HCT116 (cell line): ENCODE measurements at regions not wholly inside any gene's neighbourhood (a gene's known extent, or its start where the extent isn't known, plus 50 kb on each side); places are given as distances from the start of the nearest gene placed in this dataset.

Source experiments
- ATAC-seq: fragments of 200-7000 bp; cut with Tn5 transposase; 2 replicates; pipeline ENCODE4 v1.9.1; 2020; ENCODE audit warnings: mild to moderate bottlenecking, moderate library complexity
- BruUV-seq: library from RNA; stranded (reverse); fragments of 400-500 nt; replicated peaks from 2 replicates; lab custom pipeline; 2021; lab: Mats Ljungman, UMichigan
- CTCF ChIA-PET: fragments of 300-600 bp; sonication (Branson Sonifier 250); formaldehyde crosslinking; loops from one replicate; lab custom pipeline; 2021; ENCODE audit warnings: antibody characterized with exemption; lab: Charles Lee
- POLR2A ChIA-PET: fragments of 300-600, 350-600 bp; sonication (Branson Sonifier 250); formaldehyde crosslinking; loops from one replicate; lab custom pipeline; 2021; ENCODE audit warnings: antibody characterized with exemption; lab: Charles Lee
- RAD21 ChIA-PET, 2 experiments: fragments of 300-600 bp; sonication (Branson Sonifier 250); formaldehyde crosslinking; loops; one replicate each; lab custom pipeline; 2023; ENCODE audit warnings: low total read pairs in 2 of 2; ENCODE audit not compliant: uncharacterized antibody in 2 of 2, unreplicated experiment in 2 of 2, low non-redundant PET in 1 of 2; lab: Charles Lee
- DNase-seq: peaks from one replicate; pipeline ENCODE4 v3.0.0-alpha.2; 2010; ENCODE audit warnings: low read depth, low spot score
- H2AFZ ChIP-seq: fragments of 200-600 bp; shearing (Covaris generic), sonication (generic); 2 replicates; pipeline ENCODE4 v1.6.1; 2017; ENCODE audit warnings: low read depth, mixed run types, mixed read lengths, antibody characterized with exemption, low read length; ENCODE audit not compliant: poor library complexity, severe bottlenecking
- H3K27ac ChIP-seq: 2 replicates; pipeline ENCODE4 v1.5.1; 2012; ENCODE audit warnings: low read depth, low read length
- H3K27me3 ChIP-seq: fragments of 200-600 bp; sonication (generic); 2 replicates; pipeline ENCODE4 v1.6.1; 2016; ENCODE audit warnings: mixed run types, low read length, mixed read lengths; ENCODE audit not compliant: insufficient read depth
- H3K36me3 ChIP-seq, 2 experiments: fragments of 200-500 bp in 1 of 2; fragments of 200-600 bp in 1 of 2; sonication (Bioruptor generic) in 1 of 2; sonication (generic) in 1 of 2; 2 replicates each; pipeline versions ENCODE4 v1.5.1 to v1.6.1; 2014 to 2016; ENCODE audit warnings: low read length in 2 of 2, inconsistent platforms in 1 of 2, mixed read lengths in 1 of 2, mixed run types in 1 of 2; ENCODE audit not compliant: insufficient read depth in 2 of 2, control insufficient read depth in 1 of 2
- H3K4me1 ChIP-seq, 2 experiments: fragments of 200-600 bp in 1 of 2; sonication (generic) in 1 of 2; 2 replicates each; pipeline versions ENCODE4 v1.5.1 to v1.6.1; 2012 to 2017; ENCODE audit warnings: low read length in 2 of 2, inconsistent platforms in 1 of 2, mild to moderate bottlenecking in 1 of 2, mixed read lengths in 1 of 2, mixed run types in 1 of 2, moderate library complexity in 1 of 2; ENCODE audit not compliant: insufficient read depth in 2 of 2, control insufficient read depth in 1 of 2
- H3K4me2 ChIP-seq: fragments of 200-600 bp; sonication (generic); 2 replicates; pipeline ENCODE4 v1.6.1; 2017; ENCODE audit warnings: mixed run types, low read length, mixed read lengths
- H3K4me3 ChIP-seq, 2 experiments: fragments of 200-600 bp in 1 of 2; sonication (generic) in 1 of 2; replicated peaks in 1 of 2; 2 replicates each; pipeline ENCODE4 v1.5.1; 2011 to 2016; ENCODE audit warnings: low read length in 2 of 2, control low read depth in 1 of 2, low read depth in 1 of 2, mild to moderate bottlenecking in 1 of 2, mixed read lengths in 1 of 2, mixed run types in 1 of 2
- H3K79me2 ChIP-seq: fragments of 200-600 bp; sonication (generic); 2 replicates; pipeline ENCODE4 v1.6.1; 2017; ENCODE audit warnings: mild to moderate bottlenecking, mixed run types, low read length, moderate library complexity, mixed read lengths; ENCODE audit not compliant: insufficient read depth
- H3K9ac ChIP-seq: fragments of 200-600 bp; sonication (generic); 2 replicates; pipeline ENCODE4 v1.6.1; 2016; ENCODE audit warnings: low read length, mixed read lengths
- H3K9me2 ChIP-seq: fragments of 200-600 bp; sonication (generic), shearing (Covaris generic); 2 replicates; pipeline ENCODE4 v1.6.1; 2017; ENCODE audit warnings: mixed run types, mild to moderate bottlenecking, moderate library complexity; ENCODE audit not compliant: insufficient read depth
- H3K9me3 ChIP-seq, 2 experiments: fragments of 200-500 bp in 1 of 2; fragments of 200-600 bp in 1 of 2; sonication (Bioruptor generic) in 1 of 2; sonication (generic) in 1 of 2; 2 replicates each; pipeline ENCODE4 v1.6.1; 2014 to 2017; ENCODE audit warnings: low read length in 2 of 2, mixed read lengths in 2 of 2, inconsistent platforms in 1 of 2, low read depth in 1 of 2, mild to moderate bottlenecking in 1 of 2, mixed run types in 1 of 2, moderate library complexity in 1 of 2; ENCODE audit not compliant: control insufficient read depth in 1 of 2, insufficient read depth in 1 of 2
- H4K20me1 ChIP-seq: fragments of 200-600 bp; sonication (generic), shearing (Covaris generic); 2 replicates; pipeline ENCODE4 v1.6.1; 2017; ENCODE audit warnings: mixed run types, mild to moderate bottlenecking, moderate library complexity; ENCODE audit not compliant: insufficient read depth
- CBX3 ChIP-seq: IDR thresholded peaks from 2 replicates; pipeline ENCODE4 v1.6.1; 2012; ENCODE audit warnings: low read depth
- CEBPB ChIP-seq: IDR thresholded peaks from 2 replicates; pipeline ENCODE4 v1.6.1; 2012; ENCODE audit warnings: low read depth
- ELF1 ChIP-seq: IDR thresholded peaks from 2 replicates; pipeline ENCODE4 v1.6.1; 2012; ENCODE audit warnings: low read depth, borderline replicate concordance
- EZH2 ChIP-seq: fragments of 200-600 bp; sonication (generic); IDR thresholded peaks from 2 replicates; pipeline ENCODE4 v1.6.1; 2017; ENCODE audit warnings: antibody characterized with exemption, mixed run types
- REST ChIP-seq: IDR thresholded peaks from 2 replicates; pipeline ENCODE4 v1.6.1; 2012; ENCODE audit warnings: low read depth
- SP1 ChIP-seq: IDR thresholded peaks from 2 replicates; pipeline ENCODE4 v1.6.1; 2012; ENCODE audit warnings: low read depth
- ZNF274 ChIP-seq: fragments of 200-500 bp; sonication (Bioruptor generic); IDR thresholded peaks from 2 replicates; pipeline ENCODE4 v1.6.1; 2014; ENCODE audit warnings: mild to moderate bottlenecking, low read depth, low read length, inconsistent platforms
- intact Hi-C: fragments of 100-400 bp; cut with micrococcal nuclease; formaldehyde crosslinking; loops from 2 replicates; pipeline ENCODE4 v1.10.0; 2022
- TF ChIP-seq, protein P1 (sequence below): IDR thresholded peaks from 2 replicates; pipeline ENCODE4 v1.6.1; 2011; ENCODE audit warnings: mild to moderate bottlenecking, low read length, moderate library complexity; ENCODE audit not compliant: insufficient replicate concordance; ENCODE audit errors: extremely low read depth
- TF ChIP-seq, protein P2 (sequence below): IDR thresholded peaks from 2 replicates; pipeline ENCODE4 v1.6.1; 2012

- no peak for DNase-seq
- H3K9ac ChIP-seq, result no peak overlapping the region
- H3K27me3 ChIP-seq, result 0 out of 2 replicates have a peak, but pooled peaks cover 5% of the 10 kb centered on the region
- no peaks in the 10 kb centered on the region for H3K9me2 ChIP-seq
- no TSS peak for BruUV-seq
- H3K4me1 ChIP-seq, result peaks cover 0 to 6% of the 10 kb centered on the region in 2 experiments; a peak in 1 of 4 replicates
- no peaks in the 10 kb centered on the region for H4K20me1 ChIP-seq
- H3K27ac ChIP-seq, result no peak overlapping the region
- no peak overlapping the region for H2AFZ ChIP-seq
- no peaks in the 10 kb centered on the region for H3K9me3 ChIP-seq
- ChIA-PET POLR2A (no interaction called here), CTCF (no interaction called here), RAD21 (no interaction called here)
- no peak for TF ChIP-seq CEBPB
- no peak for TF ChIP-seq SP1
- no peak for TF ChIP-seq ZNF274
- TF ChIP-seq, protein P1, sequence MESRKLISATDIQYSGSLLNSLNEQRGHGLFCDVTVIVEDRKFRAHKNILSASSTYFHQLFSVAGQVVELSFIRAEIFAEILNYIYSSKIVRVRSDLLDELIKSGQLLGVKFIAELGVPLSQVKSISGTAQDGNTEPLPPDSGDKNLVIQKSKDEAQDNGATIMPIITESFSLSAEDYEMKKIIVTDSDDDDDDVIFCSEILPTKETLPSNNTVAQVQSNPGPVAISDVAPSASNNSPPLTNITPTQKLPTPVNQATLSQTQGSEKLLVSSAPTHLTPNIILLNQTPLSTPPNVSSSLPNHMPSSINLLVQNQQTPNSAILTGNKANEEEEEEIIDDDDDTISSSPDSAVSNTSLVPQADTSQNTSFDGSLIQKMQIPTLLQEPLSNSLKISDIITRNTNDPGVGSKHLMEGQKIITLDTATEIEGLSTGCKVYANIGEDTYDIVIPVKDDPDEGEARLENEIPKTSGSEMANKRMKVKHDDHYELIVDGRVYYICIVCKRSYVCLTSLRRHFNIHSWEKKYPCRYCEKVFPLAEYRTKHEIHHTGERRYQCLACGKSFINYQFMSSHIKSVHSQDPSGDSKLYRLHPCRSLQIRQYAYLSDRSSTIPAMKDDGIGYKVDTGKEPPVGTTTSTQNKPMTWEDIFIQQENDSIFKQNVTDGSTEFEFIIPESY, result no peak
- TF ChIP-seq CBX3, result no peak
- TF ChIP-seq, protein P2, sequence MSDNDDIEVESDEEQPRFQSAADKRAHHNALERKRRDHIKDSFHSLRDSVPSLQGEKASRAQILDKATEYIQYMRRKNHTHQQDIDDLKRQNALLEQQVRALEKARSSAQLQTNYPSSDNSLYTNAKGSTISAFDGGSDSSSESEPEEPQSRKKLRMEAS, result no peak
- no peak for TF ChIP-seq REST
- TF ChIP-seq EZH2, result no peak
- TF ChIP-seq ELF1, result no peak
- H3K79me2 ChIP-seq, result no peaks in the 10 kb centered on the region
- H3K36me3 ChIP-seq, result no peaks in the 10 kb centered on the region
- no peak overlapping the region for H3K4me3 ChIP-seq
- no peak for ATAC-seq
- intact Hi-C loops, result no loop called here
- no peak overlapping the region for H3K4me2 ChIP-seq
These were observed 257.9 kb downstream of the MAFB start for GRCh38 chr20:40431112-40431511.
